ENCODE measurements at regions not wholly inside any gene's neighbourhood (a gene's known extent, or its start where the extent isn't known, plus 50 kb on each side); places are given as distances from the start of the nearest gene placed in this dataset.

DNA sequence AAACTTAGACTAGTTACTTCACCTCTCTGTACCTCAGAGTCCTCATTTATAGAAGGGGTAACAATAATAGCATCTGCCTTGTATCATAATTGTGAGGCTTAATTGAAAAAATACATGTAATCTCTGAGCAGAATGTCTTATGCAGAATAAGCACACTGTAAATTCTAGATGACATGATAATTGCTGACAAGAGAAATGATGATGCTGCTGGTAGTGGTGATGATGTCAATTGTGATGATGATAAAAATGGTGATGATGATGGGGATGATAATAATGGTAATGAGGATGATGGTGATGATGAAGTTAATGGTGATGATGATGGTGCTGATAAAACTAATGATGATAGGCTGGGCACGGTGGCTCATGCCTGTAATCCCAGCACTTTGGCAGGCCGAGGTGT is 346.1 kb upstream of the CDH4 start:
- H3K4ac ChIP-seq (ENCODE audit: low read depth, low read length) = no peak overlapping the region
- H3K9ac ChIP-seq (ENCODE audit: low read length) = no peak overlapping the region
- H3K18ac ChIP-seq (ENCODE audit: low read length) = no peak overlapping the region
- H3K4me2 ChIP-seq (ENCODE audit: low read length) = no peak overlapping the region
- H2AK5ac ChIP-seq (ENCODE audit: low read length) = no peak overlapping the region
- WGBS (ENCODE audit: extremely low coverage, insufficient coverage, insufficient read length) = no CpG with 5 or more reads among the region's 2 CpGs
- H3K79me1 ChIP-seq (ENCODE audit: low read length) = no peaks in the 10 kb centered on the region
- no peak overlapping the region for H2BK12ac ChIP-seq (ENCODE audit: low read length)
- no peak overlapping the region for H3K23ac ChIP-seq (ENCODE audit: low read length)
- no peak overlapping the region for H2AFZ ChIP-seq (ENCODE audit: insufficient read depth, low read length, poor library complexity)
- H4K8ac ChIP-seq (ENCODE audit: low read depth, low read length) = no peak overlapping the region
- H2BK120ac ChIP-seq (ENCODE audit: insufficient read depth, low read length, poor library complexity) = no peak overlapping the region
- H3K4me1 ChIP-seq (ENCODE audit: control insufficient read depth in 1 of 2, insufficient read depth in 2 of 2, low read length in 2 of 2) = no peaks in the 10 kb centered on the region
- DNase-seq = no peak
- H3K27me3 ChIP-seq (ENCODE audit: insufficient read depth, low read length) = no peaks in the 10 kb centered on the region
- no peak overlapping the region for H4K12ac ChIP-seq (ENCODE audit: low read depth, low read length)
- H3K14ac ChIP-seq (ENCODE audit: low read length) = no peak overlapping the region
- H3K27ac ChIP-seq (ENCODE audit: low read depth, low read length) = no peak overlapping the region
- H3K79me2 ChIP-seq (ENCODE audit: control insufficient read depth, insufficient read depth, low read length, poor library complexity) = no peaks in the 10 kb centered on the region
- peaks cover 6% of the 10 kb centered on the region for H3K9me3 ChIP-seq (ENCODE audit: insufficient read depth, low read depth, low read length)
- no peak overlapping the region for H2BK5ac ChIP-seq (ENCODE audit: low read depth, low read length, poor library complexity)
- no peak overlapping the region for H4K91ac ChIP-seq (ENCODE audit: low read depth, low read length)
- H3K36me3 ChIP-seq (ENCODE audit: control insufficient read depth in 1 of 2, insufficient read depth in 2 of 2, low read length in 2 of 2) = no peaks in the 10 kb centered on the region
- H3K4me3 ChIP-seq (ENCODE audit: low read depth, low read length) = no peak overlapping the region

DNA sequence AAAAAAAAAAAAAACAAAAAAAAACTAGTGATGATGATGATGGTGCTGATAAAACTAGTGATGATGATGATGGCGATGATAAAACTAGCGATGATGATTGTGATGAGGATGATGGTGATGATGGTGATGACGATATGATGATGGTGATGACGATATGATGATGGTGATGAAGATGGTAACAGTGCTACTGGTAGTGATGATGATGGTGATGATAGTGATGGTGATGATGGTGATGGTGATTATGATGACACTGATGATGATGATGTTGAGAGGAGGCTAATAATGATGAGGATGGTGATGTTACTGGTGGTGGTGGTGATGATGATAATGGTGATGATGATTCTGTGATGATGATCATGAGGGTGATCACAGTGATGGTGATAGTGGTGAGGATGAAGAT is 345.5 kb upstream of the CDH4 start:
- WGBS (ENCODE audit: extremely low coverage, insufficient coverage, insufficient read length) = 100% methylated on average over 4 of the region's 4 CpGs
- no peak overlapping the region for H2AFZ ChIP-seq (ENCODE audit: insufficient read depth, low read length, poor library complexity)

GRCh38 chr20:60913298-60913697 is 338.8 kb upstream of the CDH4 start:
- H3K14ac ChIP-seq (ENCODE audit: low read length) = no peak overlapping the region
- no peak overlapping the region for H2BK120ac ChIP-seq (ENCODE audit: insufficient read depth, low read length, poor library complexity)
- no peak overlapping the region for H3K4me3 ChIP-seq (ENCODE audit: low read depth, low read length)
- H2AFZ ChIP-seq (ENCODE audit: insufficient read depth, low read length, poor library complexity) = no peak overlapping the region
- no peak overlapping the region for H3K9ac ChIP-seq (ENCODE audit: low read length)
- no peaks in the 10 kb centered on the region for H3K79me2 ChIP-seq (ENCODE audit: control insufficient read depth, insufficient read depth, low read length, poor library complexity)
- no peak overlapping the region for H3K4ac ChIP-seq (ENCODE audit: low read depth, low read length)
- H3K36me3 ChIP-seq (ENCODE audit: control insufficient read depth in 1 of 2, insufficient read depth in 2 of 2, low read length in 2 of 2) = no peaks in the 10 kb centered on the region
- H3K79me1 ChIP-seq (ENCODE audit: low read length) = no peaks in the 10 kb centered on the region
- no peak overlapping the region for H2BK12ac ChIP-seq (ENCODE audit: low read length)
- H4K12ac ChIP-seq (ENCODE audit: low read depth, low read length) = no peak overlapping the region
- H2AK5ac ChIP-seq (ENCODE audit: low read length) = no peak overlapping the region
- H3K4me2 ChIP-seq (ENCODE audit: low read length) = no peak overlapping the region
- H3K9me3 ChIP-seq (ENCODE audit: insufficient read depth, low read depth, low read length) = no peaks in the 10 kb centered on the region
- H3K18ac ChIP-seq (ENCODE audit: low read length) = no peak overlapping the region
- H2BK5ac ChIP-seq (ENCODE audit: low read depth, low read length, poor library complexity) = no peak overlapping the region
- H3K27ac ChIP-seq (ENCODE audit: low read depth, low read length) = no peak overlapping the region
- H4K91ac ChIP-seq (ENCODE audit: low read depth, low read length) = no peak overlapping the region
- no peak for DNase-seq
- no peak overlapping the region for H3K23ac ChIP-seq (ENCODE audit: low read length)
- no peak overlapping the region for H4K8ac ChIP-seq (ENCODE audit: low read depth, low read length)
- H3K27me3 ChIP-seq (ENCODE audit: insufficient read depth, low read length) = no peaks in the 10 kb centered on the region
- no CpG with 5 or more reads among the region's 4 CpGs for WGBS (ENCODE audit: extremely low coverage, insufficient coverage, insufficient read length)
- no peaks in the 10 kb centered on the region for H3K4me1 ChIP-seq (ENCODE audit: control insufficient read depth in 1 of 2, insufficient read depth in 2 of 2, low read length in 2 of 2)

More for the DNA sequence above, 345.5 kb upstream of the CDH4 start:
- Histone ChIP-seq H3K18ac (ENCODE audit: low read length) (no peak overlapping the region), H3K23ac (ENCODE audit: low read length) (no peak overlapping the region), H4K12ac (ENCODE audit: low read depth, low read length) (no peak overlapping the region), H3K14ac (ENCODE audit: low read length) (no peak overlapping the region), H3K9ac (ENCODE audit: low read length) (no peak overlapping the region), H3K27me3 (ENCODE audit: insufficient read depth, low read length) (no peaks in the 10 kb centered on the region), H2AK5ac (ENCODE audit: low read length) (no peak overlapping the region), H3K4me2 (ENCODE audit: low read length) (no peak overlapping the region), H3K4me3 (ENCODE audit: low read depth, low read length) (no peak overlapping the region), H2BK5ac (ENCODE audit: low read depth, low read length, poor library complexity) (no peak overlapping the region), H3K9me3 (ENCODE audit: insufficient read depth, low read depth, low read length) (peaks cover 6% of the 10 kb centered on the region), H4K8ac (ENCODE audit: low read depth, low read length) (no peak overlapping the region), H3K27ac (ENCODE audit: low read depth, low read length) (no peak overlapping the region), H2BK12ac (ENCODE audit: low read length) (no peak overlapping the region), H3K4me1 (ENCODE audit: control insufficient read depth in 1 of 2, insufficient read depth in 2 of 2, low read length in 2 of 2) (no peaks in the 10 kb centered on the region), H3K79me1 (ENCODE audit: low read length) (no peaks in the 10 kb centered on the region), H3K79me2 (ENCODE audit: control insufficient read depth, insufficient read depth, low read length, poor library complexity) (no peaks in the 10 kb centered on the region), H3K36me3 (ENCODE audit: control insufficient read depth in 1 of 2, insufficient read depth in 2 of 2, low read length in 2 of 2) (no peaks in the 10 kb centered on the region), H4K91ac (ENCODE audit: low read depth, low read length) (no peak overlapping the region), H3K4ac (ENCODE audit: low read depth, low read length) (no peak overlapping the region), H2BK120ac (ENCODE audit: insufficient read depth, low read length, poor library complexity) (no peak overlapping the region)
- DNase-seq = no peak

DNA sequence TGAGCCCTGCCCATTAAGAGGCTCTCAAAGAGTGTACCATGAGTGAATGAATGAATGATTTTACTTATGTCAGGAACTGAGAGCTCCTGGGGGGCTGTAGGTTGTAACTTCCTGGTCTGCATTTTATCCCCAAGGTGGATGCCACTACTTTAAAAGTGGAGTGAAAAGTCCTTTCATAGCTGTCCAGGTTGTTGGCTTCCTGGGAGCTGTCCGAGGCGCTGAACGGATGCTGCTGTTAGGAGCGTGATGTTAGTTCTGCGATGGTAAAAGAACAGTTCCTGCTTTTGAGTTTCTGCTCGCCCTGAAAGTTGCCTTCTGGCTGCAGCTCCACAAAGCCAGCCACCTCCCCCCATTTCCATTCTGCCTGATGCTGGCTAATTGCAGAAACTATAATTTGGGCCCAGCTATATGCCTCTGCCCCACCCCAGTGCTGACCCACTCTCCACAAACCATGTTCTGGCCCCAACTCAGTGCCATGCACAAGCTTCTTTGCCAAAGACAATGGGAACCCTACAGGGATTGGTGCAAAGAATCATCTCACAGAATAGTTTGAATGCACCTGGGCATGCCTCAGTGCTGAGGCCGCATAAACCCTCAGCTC is 330.9 kb upstream of the CDH4 start:
- WGBS (ENCODE audit: extremely low coverage, insufficient coverage, insufficient read length) = no CpG with 5 or more reads among the region's 7 CpGs
- Histone ChIP-seq H3K36me3 (ENCODE audit: control insufficient read depth in 1 of 2, insufficient read depth in 2 of 2, low read length in 2 of 2) (no peaks in the 10 kb centered on the region), H4K12ac (ENCODE audit: low read depth, low read length) (no peak overlapping the region), H2BK12ac (ENCODE audit: low read length) (no peak overlapping the region), H3K27me3 (ENCODE audit: insufficient read depth, low read length) (no peaks in the 10 kb centered on the region), H4K8ac (ENCODE audit: low read depth, low read length) (no peak overlapping the region), H3K4me3 (ENCODE audit: low read depth, low read length) (no peak overlapping the region), H3K9me3 (ENCODE audit: insufficient read depth, low read depth, low read length) (no peaks in the 10 kb centered on the region), H3K14ac (ENCODE audit: low read length) (no peak overlapping the region), H3K23ac (ENCODE audit: low read length) (no peak overlapping the region), H4K91ac (ENCODE audit: low read depth, low read length) (no peak overlapping the region), H2AK5ac (ENCODE audit: low read length) (no peak overlapping the region), H2AFZ (ENCODE audit: insufficient read depth, low read length, poor library complexity) (no peak overlapping the region), H3K27ac (ENCODE audit: low read depth, low read length) (no peak overlapping the region), H3K79me2 (ENCODE audit: control insufficient read depth, insufficient read depth, low read length, poor library complexity) (no peaks in the 10 kb centered on the region), H3K18ac (ENCODE audit: low read length) (no peak overlapping the region), H3K9ac (ENCODE audit: low read length) (no peak overlapping the region), H2BK120ac (ENCODE audit: insufficient read depth, low read length, poor library complexity) (no peak overlapping the region), H3K4ac (ENCODE audit: low read depth, low read length) (no peak overlapping the region), H3K4me1 (ENCODE audit: control insufficient read depth in 1 of 2, insufficient read depth in 2 of 2, low read length in 2 of 2) (no peaks in the 10 kb centered on the region), H3K79me1 (ENCODE audit: low read length) (no peaks in the 10 kb centered on the region), H2BK5ac (ENCODE audit: low read depth, low read length, poor library complexity) (no peak overlapping the region), H3K4me2 (ENCODE audit: low read length) (no peak overlapping the region)
- DNase-seq = peak in 1 of 2 donors; percentile 58
